Right lung (tissue), 2 donors: ENCODE measurements at regions not wholly inside any gene's neighbourhood (a gene's known extent, or its start where the extent isn't known, plus 50 kb on each side); places are given as distances from the start of the nearest gene placed in this dataset.
A peak's percentile ranks its signal among the peaks of the same experiment; 100 is the strongest.

ENCODE experiments used
- DNase-seq, 2 donors: peaks; one replicate each; pipeline ENCODE4 v3.0.0-alpha.2; 2013

DNA sequence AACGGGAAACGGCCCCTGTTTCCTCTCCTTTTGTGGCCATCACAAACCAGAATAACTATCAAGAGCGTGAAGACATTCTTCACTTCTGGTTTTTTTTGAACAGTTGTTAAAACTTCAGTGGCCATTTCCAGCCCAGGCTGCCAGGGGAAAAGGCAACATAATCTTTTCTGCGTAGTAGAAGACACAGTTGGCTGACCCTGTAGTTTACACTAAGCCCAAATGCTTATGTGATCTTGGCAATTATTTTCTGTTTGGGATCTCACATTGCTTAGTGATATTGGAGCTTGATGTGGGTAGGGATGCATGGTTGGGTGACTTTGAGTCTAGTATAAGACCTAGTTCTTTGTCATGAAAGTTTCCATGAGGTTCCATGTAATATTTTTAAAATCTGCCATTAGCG is 449.4 kb upstream of the CDH4 start:
- DNase-seq = peak in 1 of 2 donors; percentile 41

DNA sequence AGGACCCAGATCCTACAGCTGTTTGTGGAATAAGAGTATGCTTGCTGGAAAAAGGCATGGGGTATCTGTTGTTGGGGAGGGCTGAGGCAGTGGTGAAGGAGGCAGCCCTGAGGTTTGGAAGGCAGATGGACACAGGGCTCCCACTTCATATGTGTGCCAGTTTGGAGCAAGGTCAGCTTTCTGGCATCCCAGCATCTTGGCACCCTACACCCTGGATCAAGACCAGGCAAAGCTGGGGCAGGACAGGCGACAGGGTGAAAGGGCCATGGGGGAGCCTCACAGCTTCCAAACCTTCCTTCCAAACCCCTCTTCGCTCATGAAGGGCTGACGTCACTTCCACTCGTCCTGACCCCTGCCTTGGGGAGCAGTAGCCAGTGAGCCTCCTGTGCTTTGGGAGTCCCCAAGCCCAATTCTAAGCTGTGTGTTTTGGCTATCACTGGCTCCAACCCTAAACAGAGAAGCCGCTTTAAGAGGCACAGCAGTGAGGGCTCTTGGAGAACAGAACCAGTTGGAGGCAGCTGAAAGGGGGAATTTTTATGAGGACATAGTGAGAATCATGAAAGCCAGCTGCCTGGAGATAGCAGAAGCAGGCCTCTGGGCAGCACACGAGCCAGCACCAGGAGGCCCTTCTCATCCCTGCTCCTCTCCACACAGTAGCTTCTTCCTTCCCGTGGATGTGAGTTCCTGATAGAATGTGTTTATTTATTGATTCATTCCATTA is 448.6 kb upstream of the CDH4 start:
- peak; percentile 58 to 77 for DNase-seq

DNA sequence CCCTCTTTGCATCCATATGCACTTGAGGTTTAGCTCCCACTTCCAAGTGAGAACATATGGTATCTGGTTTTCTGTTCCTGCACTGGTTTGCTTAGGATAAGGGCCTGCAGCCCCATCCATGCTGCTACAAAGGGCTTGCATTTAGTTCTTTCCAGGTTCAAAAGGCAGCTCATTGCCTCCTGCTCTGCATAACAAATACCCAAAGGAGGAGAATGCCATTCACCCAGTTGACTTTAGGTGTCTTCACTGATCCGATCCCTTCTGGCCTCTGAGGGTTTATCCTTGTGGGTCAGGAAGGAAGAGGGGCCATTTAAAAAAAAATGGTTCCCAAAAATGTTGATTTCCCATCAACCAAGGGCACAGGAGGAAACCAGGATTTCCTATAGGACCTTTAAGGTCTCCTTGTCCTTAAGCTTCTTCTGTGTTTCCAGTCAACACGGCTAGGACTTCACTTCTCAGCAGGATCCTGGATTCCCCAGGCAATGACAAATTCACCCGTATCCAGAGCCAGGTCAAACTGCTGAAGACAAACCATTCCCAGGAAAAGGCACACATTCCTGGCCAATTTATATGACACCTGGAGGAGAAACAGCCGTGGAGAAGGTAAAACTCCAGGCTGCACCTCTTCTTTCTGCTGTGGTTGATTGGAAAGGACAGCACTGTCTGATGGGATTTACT is 447.7 kb upstream of the CDH4 start:
- no peak for DNase-seq

DNA sequence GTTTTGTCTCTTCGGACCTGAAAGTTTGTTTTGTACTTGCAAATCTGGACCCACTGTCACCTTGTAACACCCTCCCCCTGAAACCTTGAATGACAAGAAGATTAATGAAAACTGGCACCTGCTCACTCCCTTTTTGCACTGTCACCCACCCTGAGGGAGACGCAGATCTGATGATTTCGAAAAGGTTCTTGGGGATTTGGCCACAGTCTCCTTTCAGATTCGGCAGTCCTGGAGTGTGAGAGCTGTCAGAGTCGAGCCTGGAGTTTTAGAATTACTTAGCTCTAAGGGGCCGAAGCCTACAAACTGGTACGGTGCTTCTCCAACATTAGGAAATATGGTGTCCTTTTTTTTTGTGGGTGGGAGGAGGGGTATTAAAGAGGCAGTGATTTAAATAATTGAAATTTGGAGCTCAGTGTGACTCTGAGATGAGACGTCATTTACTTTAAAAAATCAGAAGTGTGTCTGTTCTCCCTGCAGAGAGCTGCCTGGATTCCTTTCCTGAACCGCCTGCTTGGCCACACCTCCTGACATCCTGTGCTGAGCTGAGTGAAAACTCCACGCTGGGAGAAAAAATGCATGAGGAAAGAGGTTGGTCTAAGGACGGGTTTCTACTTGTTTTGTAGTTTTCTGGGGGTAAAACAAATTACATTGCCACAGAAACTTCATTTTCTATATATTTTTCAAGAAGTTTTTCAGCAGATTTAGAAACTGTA is 447.0 kb upstream of the CDH4 start:
- no peak for DNase-seq

DNA sequence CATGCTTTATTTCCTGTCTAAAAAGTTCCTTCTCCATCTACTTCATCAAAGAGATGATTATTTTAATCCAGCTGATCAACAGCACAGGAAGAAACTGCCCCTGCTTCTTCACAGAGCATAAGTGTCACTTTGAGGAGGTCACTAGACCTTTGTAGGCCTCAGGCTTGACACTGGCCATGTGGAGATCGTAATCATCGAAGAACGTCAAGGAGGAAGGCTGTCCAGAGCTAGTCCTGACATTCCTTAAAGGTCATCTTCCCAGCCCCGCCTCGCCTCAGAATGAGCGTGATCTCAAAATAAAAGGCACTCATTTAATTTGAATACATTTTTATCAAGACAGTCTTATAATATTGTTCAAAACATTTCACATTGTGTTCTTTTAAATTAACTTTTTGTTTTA is 445.7 kb upstream of the CDH4 start:
- DNase-seq = no peak

DNA sequence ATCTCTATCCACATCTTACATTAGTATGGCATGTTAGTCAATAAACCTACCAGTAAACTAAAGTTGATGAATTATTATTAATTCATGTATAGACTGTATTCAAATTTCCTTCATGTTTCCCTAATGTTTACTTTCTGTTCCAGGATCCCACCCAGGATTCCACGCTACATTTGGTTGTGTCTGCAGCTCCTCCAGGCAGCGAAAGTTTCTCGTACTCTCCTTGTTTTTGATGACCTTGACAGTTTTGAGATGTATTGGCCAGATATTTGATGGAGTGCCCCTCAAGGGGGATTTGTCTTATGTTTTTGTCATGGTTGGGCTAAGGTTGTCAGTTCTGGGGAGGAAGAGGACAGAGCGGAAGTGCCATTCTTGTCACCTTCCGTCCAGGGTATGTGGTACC is 445.2 kb upstream of the CDH4 start:
- no peak for DNase-seq

DNA sequence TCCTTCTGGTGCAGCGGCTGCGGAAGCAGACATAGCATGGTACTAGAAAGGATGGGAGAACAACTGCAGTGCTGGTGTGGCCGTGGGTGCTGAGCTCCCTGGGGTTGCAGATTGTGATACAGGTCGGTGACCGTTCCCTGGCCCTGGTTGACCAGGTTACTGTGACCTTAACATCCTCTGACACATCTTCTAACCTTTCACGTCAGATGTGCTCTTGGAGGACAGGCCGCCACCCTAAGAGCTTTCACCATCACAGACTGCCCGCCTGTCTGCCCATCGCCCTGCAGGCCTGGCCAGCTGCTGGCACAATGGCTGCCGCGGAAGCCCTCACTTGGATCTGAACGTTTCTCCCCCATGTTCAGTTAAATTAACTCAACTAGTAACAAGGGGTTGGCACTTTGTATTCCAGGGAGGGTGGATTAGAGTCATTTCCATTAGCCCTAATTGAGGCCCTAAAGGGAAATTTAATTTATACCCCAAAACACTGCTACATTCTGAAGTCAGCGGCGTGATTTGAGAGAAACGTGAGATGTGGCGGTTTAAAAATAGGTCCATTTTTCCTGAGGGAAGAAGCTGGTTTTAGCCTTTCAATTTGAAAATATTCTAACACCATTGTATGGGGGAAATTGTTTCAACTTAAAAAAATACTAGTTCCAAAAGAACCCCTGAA is 443.9 kb upstream of the CDH4 start:
- DNase-seq = no peak

DNA sequence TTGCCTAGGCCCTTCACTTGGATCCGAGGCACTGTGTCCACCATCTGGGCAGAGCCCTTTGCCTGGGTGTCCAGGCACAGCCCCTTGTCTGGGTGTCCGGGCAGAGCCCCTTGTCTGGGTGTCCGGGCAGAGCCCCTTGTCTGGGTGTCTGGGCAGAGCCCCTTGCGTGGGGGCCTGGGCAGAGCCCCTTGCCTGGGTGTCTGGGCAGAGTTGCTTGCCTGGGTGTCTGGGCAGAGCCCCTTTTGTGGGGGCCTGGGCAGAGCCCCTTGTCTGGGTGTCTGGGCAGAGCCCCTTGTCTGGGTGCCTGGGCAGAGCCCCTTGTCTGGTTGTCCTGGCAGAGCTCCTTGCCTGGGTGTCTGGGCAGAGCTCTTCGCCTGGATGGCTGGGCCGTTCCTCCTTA is 443.4 kb upstream of the CDH4 start:
- no peak for DNase-seq

DNA sequence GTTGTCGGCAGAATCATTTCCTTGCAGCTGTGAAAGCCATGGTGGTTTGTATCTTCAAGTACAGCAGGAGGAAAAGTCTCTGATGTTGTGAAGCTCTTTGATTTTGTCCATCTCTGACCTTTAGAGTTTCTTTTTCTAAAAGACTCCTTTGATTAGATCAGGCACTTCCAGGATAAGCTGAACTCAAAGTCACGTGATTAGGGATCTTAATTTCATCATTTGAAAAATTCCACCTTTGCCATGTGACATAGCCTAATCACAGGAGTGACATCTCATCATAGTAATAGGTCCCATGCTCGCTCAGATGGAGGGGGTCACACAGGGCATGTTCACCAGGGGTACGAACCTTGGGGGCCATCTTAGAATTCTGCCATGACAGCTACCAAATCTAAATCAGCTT is 441.5 kb upstream of the CDH4 start:
- DNase-seq = no peak

DNA sequence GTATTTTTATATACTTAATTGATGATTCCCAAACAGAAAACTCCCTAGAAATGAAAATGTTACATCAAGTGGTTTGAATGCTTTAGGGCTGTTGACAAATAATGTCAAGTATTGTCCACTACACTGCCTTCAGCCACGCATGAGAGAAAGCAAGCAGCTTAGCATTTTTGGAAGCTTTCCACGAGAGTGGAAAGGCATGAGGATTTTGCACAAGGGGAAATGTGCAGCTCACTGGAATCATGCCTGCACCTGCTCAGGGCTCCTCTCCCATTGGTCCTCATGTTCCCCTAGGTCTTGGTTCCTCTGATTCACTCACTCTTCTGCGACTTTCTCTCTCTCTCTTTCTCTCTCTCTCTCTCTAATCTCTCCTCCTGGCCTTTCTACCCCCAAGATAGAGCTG is 439.5 kb upstream of the CDH4 start:
- no peak for DNase-seq

DNA sequence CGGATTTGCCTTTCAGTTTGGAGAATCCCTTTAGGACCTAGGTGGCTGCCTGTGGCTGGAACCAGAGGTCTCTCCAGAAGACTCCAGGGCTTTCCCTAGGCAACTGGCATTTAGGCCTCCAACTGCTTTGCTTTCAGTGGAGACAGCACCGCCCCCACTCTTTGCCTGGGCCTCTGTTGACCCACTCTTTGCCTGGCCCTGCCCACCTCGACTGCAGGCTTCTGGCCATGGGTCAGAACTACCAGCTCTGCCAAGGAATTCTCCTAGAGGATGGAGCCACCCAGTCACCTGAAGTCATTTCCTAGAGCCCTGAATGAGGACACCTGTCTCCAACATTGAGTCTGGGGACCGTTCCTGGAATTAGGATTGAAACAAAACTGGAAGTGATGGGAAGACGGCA is 439.0 kb upstream of the CDH4 start:
- DNase-seq = no peak

DNA sequence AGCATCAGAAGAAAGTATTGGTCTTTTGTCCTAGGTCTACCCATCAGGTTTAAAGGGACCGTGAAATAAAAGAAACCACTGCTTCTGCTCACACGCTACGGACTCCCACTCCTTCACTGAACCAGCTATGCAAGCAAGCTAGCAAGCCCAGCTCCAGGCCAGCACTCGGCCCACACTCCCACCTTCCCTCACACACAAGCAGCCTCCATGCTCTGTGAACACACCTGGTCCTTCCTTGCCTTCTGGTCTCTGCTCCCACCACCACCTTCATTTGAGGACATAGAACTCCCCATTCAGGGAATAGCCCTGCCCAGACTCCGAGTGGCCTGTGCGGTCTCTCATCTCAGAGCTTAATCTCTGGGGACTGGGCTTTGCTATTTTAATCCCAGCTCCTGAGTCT is 436.4 kb upstream of the CDH4 start:
- no peak for DNase-seq

DNA sequence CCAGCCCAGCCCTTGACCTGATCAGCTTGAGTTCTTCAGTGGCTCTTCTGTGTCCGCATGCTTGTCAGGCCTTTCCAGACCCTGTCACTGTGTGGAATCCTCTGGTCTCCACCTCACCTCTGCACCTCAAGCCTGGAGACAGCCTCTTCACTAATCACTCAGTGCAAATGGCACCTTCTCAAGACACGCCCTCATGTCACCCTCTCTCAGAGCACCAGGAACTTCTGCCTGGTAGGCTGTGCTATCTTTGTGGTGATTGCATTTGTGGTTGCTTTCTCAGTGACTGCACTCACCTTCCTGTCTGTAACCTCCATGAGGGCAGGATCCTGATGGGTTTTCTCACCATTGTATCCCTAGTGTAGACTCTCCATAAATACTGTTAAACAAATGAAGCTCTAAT is 435.2 kb upstream of the CDH4 start:
- no peak for DNase-seq

DNA sequence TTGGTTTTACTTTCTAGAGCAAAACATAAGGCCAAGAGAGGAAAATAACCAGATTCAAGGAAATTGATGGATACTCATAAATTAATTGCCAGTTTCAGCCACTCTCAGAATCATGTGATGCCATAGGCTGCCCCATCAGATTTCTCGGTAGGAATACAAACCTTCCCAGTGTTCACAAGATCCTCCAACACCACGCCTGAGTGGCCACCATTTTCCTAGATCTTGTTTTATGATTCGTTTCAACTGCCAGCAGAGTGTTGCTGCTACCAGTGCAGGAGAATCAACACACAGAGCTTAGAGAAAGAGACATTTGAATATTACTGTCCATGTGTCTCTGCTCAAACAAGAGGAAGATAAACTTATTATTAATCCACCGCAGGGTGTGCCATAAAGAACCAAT is 434.2 kb upstream of the CDH4 start:
- DNase-seq = no peak

DNA sequence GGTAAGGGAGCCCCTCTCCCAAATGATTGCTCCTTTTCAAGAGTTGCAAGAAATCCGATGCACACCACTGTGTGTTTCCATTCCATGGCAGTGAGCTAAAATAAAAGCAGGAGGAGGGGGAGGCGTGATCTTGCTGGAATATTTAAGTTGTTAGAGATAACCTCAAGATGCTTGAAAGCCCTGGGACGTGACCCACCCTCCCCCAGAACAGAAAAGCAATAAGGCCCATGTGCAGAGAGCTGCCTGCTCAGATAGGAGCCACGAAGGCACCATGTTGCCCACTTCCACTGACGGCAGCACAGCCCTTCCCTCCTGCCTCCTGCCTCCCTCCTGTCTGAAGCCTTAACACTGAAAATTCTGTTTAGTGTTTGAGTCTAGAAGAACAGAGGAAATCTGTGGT is 432.6 kb upstream of the CDH4 start:
- no peak for DNase-seq

DNA sequence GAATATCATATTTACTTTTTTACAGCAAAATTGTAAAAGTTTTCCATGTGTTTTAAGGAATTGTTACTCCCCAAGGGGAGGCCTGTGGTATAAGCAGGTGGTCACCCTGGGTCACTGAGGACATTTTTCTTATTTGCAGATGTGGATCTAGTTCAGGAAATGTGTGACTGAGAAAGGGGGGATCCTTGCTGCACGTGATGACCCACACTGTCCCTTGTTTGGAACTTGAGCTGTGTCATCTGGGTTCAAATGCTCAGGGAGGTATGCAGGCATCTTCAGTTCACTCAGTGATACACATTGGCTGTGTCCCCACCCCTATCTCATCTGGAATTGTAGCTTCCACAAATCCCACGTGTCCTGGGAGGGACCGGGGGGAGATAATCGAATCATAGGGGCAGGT is 431.9 kb upstream of the CDH4 start:
- no peak for DNase-seq

DNA sequence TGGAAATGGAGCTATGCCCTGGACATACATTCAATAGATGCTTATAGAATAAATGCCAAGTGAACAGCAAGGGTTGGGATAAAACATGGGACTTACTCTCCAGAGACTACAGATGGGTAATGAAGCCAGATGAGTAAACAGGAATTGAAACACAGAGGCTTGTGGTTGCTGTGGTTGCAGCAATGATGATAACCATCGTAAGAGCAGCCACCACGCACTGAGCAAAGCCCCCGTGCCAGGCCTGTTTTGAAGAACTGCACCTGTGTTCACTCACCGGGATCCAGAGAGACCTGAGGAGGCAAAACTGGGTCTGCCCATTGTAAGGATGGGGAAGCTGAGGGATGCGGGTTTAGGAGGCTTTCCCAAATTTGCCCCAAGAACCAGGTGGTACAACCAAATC is 431.1 kb upstream of the CDH4 start:
- DNase-seq = no peak

DNA sequence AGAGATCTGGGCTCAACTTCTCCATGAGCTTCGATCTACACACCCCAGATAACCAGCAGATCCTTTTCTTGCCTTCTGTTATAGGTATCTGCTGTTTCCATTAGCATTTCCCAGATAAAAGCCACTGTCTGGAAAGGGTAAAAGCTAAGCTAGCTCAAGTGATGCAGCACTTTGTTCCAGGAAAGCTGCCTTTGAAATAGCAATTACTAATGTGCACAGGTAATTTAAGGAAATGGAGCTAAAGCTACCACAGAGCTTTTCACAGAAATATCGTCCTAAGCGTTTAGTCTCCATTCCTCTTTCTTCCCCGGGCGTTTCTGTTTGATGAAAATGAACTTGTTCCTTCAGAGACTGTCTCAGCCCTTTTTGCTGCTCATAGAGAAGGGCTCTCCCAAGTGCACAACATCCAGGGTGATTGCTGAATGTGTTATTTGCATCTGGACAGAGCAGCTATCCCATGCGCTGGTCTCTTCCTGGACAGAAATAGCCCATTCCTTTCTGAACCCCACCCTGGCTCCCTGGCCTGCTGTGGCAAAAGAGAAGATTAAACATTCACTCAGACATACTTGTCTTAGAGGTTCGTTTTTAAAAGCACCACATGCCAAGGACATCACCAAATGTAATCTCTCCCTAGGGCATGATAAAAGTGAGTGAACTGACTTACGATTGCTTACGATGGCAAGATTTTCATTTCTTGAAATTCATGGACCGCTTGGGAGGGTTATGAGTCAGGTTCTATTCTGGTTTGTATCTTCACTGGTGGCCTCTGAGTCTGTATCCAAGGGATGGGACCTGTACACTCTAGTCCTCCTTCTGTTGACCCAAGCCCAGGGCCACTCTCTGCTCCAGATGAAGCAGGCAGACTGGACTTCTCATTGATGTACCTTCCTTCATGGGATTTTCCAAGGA is 429.1 kb upstream of the CDH4 start:
- no peak for DNase-seq

DNA sequence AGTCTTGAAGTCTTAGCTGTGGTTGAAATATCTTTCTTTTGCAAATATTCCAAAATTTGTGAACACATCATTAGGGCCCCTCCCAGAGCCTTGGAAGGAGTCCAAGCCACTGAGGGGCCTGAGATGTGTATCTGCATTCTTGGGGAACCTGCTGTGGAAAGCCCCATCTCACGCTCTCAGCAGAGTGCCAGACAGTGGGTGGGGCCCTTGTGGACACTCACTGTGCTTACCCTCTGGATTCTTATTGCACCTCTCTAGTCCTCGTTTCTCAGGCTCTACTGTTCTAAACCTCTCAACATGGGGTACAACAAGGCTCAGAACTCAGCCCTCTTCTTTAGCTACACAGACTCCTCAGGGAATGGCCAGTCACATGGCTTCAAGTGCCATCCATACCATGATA is 416.2 kb upstream of the CDH4 start:
- no peak for DNase-seq

DNA sequence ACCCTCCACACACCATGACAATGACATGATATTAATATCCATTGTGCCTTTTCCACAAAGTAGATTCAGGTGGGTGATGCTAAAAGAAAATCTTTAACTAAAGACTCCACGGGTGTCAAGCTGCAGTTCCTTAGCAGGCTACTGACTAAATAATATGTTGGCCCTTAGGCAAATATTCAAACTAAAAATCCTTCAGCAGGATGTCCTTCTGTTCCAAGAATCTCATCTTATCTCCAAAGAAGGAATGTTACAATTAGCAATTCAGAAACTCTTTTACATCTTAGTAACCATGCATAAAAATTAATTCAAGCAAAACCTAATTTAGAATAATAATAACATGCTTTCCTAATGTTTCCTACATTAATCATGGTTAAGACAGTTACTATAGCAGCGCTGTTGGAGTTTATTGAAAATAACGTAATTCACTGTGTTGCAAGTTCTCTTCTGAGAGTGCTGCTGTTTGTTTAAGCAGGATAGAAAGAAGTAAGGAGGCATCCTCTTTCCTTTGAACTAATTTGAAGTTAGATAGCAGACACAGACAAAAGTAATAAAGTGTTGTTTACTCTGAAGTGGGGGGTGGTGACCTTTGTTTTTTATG is 414.8 kb upstream of the CDH4 start:
- DNase-seq = peak; percentile 27 to 58

DNA sequence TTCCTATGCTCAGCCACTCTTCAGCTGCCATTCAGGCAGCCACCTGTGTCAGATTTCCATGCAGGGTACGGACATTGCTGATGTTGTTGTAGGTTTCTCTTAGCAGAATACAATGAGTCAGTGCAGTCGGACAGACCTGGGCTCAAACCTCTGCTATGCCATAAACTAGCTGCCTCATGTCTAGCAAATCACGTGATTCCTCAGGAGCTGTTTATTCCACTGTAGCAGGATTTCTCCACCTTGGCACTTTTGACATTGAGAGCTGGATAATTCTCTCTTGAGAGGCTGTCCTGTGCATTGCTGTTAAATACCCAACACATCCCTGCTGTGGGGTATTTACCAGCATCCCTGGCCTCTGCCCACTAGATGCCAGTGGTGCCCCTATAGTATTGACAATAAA is 413.8 kb upstream of the CDH4 start:
- no peak for DNase-seq
